ENCODE measurements at regions not wholly inside any gene's neighbourhood (a gene's known extent, or its start where the extent isn't known, plus 50 kb on each side); places are given as distances from the start of the nearest gene placed in this dataset.

- no peak for TF ChIP-seq EZH2 (IDR thresholded peaks at IDR 0.05; ENCODE audit: low read depth, low read length, severe bottlenecking)
- TF ChIP-seq HDAC2 (IDR thresholded peaks at IDR 0.05; ENCODE audit: borderline replicate concordance in 1 of 2, low read depth in 2 of 2, low read length in 2 of 2) = no peak
- TF ChIP-seq SP4 (IDR thresholded peaks at IDR 0.05; ENCODE audit: low read length) = no peak
- TF ChIP-seq, protein P1, sequence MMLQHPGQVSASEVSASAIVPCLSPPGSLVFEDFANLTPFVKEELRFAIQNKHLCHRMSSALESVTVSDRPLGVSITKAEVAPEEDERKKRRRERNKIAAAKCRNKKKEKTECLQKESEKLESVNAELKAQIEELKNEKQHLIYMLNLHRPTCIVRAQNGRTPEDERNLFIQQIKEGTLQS (IDR thresholded peaks at IDR 0.05; ENCODE audit: insufficient read depth, low read depth, low read length) = no peak
- no peak for TF ChIP-seq SRF (IDR thresholded peaks at IDR 0.05; ENCODE audit: low read depth, low read length)
- no peak for TF ChIP-seq RNF2 (IDR thresholded peaks at IDR 0.05; ENCODE audit: borderline replicate concordance, low read depth, low read length, missing control alignments, poor library complexity, severe bottlenecking)
Observed at GRCh38 chr6:137269347-137269746, 50.2 kb upstream of the IFNGR1 start (continued).

All from H1 (cell line).